ENCODE measurements at regions not wholly inside any gene's neighbourhood (a gene's known extent, or its start where the extent isn't known, plus 50 kb on each side); places are given as distances from the start of the nearest gene placed in this dataset.

DNA sequence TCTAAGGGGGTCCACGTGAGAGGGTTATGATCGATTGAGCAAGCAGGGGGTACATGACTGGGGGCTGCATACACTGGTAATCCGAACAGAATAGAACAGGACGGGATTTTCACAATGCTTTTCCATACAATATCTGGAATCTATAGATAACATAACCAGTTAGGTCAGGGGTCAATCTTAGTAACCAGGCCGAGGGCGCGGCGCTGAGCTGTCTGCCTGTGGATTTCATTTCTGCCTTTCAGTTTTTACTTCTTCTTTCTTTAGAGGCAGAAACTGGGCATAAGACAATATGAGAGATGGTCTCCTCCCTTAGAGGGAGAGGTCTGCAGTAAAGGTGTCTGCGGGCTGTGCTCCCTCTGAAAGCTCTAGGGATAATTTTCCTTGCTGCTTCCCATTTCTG lies 261.3 kb downstream of the XXYLT1 start:
- TF ChIP-seq, protein P1, sequence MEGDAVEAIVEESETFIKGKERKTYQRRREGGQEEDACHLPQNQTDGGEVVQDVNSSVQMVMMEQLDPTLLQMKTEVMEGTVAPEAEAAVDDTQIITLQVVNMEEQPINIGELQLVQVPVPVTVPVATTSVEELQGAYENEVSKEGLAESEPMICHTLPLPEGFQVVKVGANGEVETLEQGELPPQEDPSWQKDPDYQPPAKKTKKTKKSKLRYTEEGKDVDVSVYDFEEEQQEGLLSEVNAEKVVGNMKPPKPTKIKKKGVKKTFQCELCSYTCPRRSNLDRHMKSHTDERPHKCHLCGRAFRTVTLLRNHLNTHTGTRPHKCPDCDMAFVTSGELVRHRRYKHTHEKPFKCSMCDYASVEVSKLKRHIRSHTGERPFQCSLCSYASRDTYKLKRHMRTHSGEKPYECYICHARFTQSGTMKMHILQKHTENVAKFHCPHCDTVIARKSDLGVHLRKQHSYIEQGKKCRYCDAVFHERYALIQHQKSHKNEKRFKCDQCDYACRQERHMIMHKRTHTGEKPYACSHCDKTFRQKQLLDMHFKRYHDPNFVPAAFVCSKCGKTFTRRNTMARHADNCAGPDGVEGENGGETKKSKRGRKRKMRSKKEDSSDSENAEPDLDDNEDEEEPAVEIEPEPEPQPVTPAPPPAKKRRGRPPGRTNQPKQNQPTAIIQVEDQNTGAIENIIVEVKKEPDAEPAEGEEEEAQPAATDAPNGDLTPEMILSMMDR (IDR thresholded peaks at IDR 0.05; ENCODE audit: extremely low read depth, low read depth, low read length): no peak
- Histone ChIP-seq H3K4me1 (ENCODE audit: insufficient read depth, low read length) (no peaks in the 10 kb centered on the region), H4K20me1 (ENCODE audit: insufficient read depth, low read length) (no peaks in the 10 kb centered on the region), H3K4me2 (ENCODE audit: insufficient read depth, low read length) (no peak overlapping the region), H3K9me3 (ENCODE audit: low read depth, low read length) (no peaks in the 10 kb centered on the region), H2AFZ (ENCODE audit: low read length) (no peak overlapping the region), H3K27ac (ENCODE audit: low read depth, low read length) (no peak overlapping the region), H3K79me2 (ENCODE audit: insufficient read depth, low read length) (no peaks in the 10 kb centered on the region), H3K4me3 (ENCODE audit: insufficient read depth, low read length) (no peak overlapping the region), H3K36me3 (ENCODE audit: insufficient read depth, low read length) (no peaks in the 10 kb centered on the region), H3K27me3 (ENCODE audit: insufficient read depth, low read length) (peaks cover 63% of the 10 kb centered on the region)
- no peak for DNase-seq (ENCODE audit: insufficient read length, low spot score, missing footprints)

DNA sequence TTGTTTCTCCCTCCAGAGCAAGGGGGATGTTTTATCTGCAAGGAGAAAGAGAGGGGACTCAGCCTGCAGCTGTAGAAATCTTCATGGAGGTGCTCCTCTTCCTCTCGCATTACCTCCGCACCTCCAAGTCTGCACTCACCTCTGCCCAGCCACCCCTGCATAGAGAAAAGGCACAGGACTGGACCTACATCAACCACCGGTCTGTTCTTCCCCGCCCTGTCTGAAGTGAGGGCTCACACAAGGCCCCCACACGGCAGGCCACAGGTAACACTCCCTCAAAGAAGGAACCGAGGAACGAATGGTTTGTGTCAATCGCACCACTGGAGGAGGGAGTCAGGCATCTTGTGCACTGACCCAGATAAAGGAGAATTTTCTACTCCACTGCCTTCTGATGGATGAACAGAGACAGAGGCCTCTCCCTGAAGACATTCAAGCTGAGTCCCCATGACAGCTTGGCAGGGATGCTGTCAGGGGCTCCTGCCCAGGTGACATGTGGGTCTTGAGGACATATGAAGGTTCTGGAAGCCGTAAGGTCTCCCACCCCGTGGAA lies 260.3 kb downstream of the XXYLT1 start:
- H3K79me2 ChIP-seq (ENCODE audit: insufficient read depth, low read length): no peaks in the 10 kb centered on the region
- peaks cover 53% of the 10 kb centered on the region for H3K27me3 ChIP-seq (ENCODE audit: insufficient read depth, low read length)
- no peak overlapping the region for H3K27ac ChIP-seq (ENCODE audit: low read depth, low read length)
- no peaks in the 10 kb centered on the region for H4K20me1 ChIP-seq (ENCODE audit: insufficient read depth, low read length)
- DNase-seq (ENCODE audit: insufficient read length, low spot score, missing footprints): peak; percentile 58
- no peaks in the 10 kb centered on the region for H3K4me1 ChIP-seq (ENCODE audit: insufficient read depth, low read length)
- TF ChIP-seq, protein P1 (IDR thresholded peaks at IDR 0.05; ENCODE audit: extremely low read depth, low read depth, low read length): no peak
- no peaks in the 10 kb centered on the region for H3K9me3 ChIP-seq (ENCODE audit: low read depth, low read length)
- no peak overlapping the region for H2AFZ ChIP-seq (ENCODE audit: low read length)
- no peaks in the 10 kb centered on the region for H3K36me3 ChIP-seq (ENCODE audit: insufficient read depth, low read length)
- no peak overlapping the region for H3K4me3 ChIP-seq (ENCODE audit: insufficient read depth, low read length)
- no peak overlapping the region for H3K4me2 ChIP-seq (ENCODE audit: insufficient read depth, low read length)

DNA sequence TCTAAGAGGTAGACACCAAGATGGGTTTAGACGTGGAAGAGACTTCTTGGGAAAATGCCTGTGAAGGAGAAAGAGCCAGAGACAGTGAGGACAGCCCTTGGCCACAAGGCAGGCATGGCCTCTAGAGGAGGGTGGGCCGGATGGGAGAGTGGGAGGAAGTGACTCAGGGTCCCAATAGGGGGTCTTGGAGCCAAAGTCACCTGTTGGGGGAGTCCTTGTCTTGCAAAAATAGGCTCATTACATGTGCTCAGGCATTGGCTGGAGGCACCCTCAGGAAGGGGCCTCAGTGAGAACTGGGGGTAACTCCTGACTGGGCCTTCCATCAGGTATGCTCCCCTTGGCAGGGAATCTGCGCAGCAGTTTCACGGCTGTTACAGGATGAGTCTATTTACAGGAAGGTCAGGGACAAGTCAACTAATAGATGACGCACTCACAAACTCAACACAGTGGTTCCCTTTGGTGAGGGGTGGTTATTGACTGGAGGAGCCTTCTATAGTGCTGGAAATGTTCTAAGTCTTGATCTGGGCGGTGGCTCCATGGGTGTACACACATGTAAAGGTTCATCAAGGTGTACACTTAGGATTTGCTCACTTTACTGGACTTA lies 259.6 kb downstream of the XXYLT1 start:
- no peaks in the 10 kb centered on the region for H3K9me3 ChIP-seq (ENCODE audit: low read depth, low read length)
- no peak overlapping the region for H2AFZ ChIP-seq (ENCODE audit: low read length)
- H3K27ac ChIP-seq (ENCODE audit: low read depth, low read length): no peak overlapping the region
- H3K36me3 ChIP-seq (ENCODE audit: insufficient read depth, low read length): no peaks in the 10 kb centered on the region
- no peaks in the 10 kb centered on the region for H4K20me1 ChIP-seq (ENCODE audit: insufficient read depth, low read length)
- no peak overlapping the region for H3K4me3 ChIP-seq (ENCODE audit: insufficient read depth, low read length)
- TF ChIP-seq, protein P1 (IDR thresholded peaks at IDR 0.05; ENCODE audit: extremely low read depth, low read depth, low read length): no peak
- H3K4me1 ChIP-seq (ENCODE audit: insufficient read depth, low read length): no peaks in the 10 kb centered on the region
- no peaks in the 10 kb centered on the region for H3K79me2 ChIP-seq (ENCODE audit: insufficient read depth, low read length)
- DNase-seq (ENCODE audit: insufficient read length, low spot score, missing footprints): peak; percentile 36
- no peak overlapping the region for H3K4me2 ChIP-seq (ENCODE audit: insufficient read depth, low read length)
- H3K27me3 ChIP-seq (ENCODE audit: insufficient read depth, low read length): peaks cover 53% of the 10 kb centered on the region

DNA sequence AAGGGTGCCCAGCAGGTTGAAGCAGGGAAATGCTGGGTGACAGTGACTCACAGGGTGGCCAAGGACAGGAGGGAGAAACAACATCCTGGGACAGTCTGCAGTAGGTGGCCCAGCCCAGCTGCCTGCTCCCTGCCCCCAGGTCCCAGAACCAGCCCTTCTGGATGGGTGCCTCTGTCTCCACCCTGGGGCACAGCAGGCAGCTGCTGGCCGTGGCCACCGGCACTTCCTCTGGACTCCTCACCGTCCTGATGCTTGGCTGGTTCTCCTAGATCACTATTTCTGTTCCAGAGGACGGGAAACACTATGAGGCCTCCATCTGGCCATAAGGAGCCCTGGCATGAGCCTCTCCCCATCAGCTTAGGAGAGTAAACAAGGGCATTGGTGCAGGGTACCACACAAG lies 258.9 kb downstream of the XXYLT1 start:
- H3K4me2 ChIP-seq (ENCODE audit: insufficient read depth, low read length): no peak overlapping the region

More for the DNA sequence above, 258.9 kb downstream of the XXYLT1 start:
- TF ChIP-seq, protein P1 (IDR thresholded peaks at IDR 0.05; ENCODE audit: extremely low read depth, low read depth, low read length): no peak
- H3K79me2 ChIP-seq (ENCODE audit: insufficient read depth, low read length): no peaks in the 10 kb centered on the region
- H4K20me1 ChIP-seq (ENCODE audit: insufficient read depth, low read length): no peaks in the 10 kb centered on the region
- no peaks in the 10 kb centered on the region for H3K4me1 ChIP-seq (ENCODE audit: insufficient read depth, low read length)
- H3K9me3 ChIP-seq (ENCODE audit: low read depth, low read length): no peaks in the 10 kb centered on the region
- H3K27me3 ChIP-seq (ENCODE audit: insufficient read depth, low read length): peaks cover 52% of the 10 kb centered on the region
- H2AFZ ChIP-seq (ENCODE audit: low read length): no peak overlapping the region
- H3K36me3 ChIP-seq (ENCODE audit: insufficient read depth, low read length): no peaks in the 10 kb centered on the region
- DNase-seq (ENCODE audit: insufficient read length, low spot score, missing footprints): no peak
- H3K27ac ChIP-seq (ENCODE audit: low read depth, low read length): no peak overlapping the region
- H3K4me3 ChIP-seq (ENCODE audit: insufficient read depth, low read length): no peak overlapping the region
